IMR-90 (cell line): ENCODE measurements at regions not wholly inside any gene's neighbourhood (a gene's known extent, or its start where the extent isn't known, plus 50 kb on each side); places are given as distances from the start of the nearest gene placed in this dataset.

Experiments
- CEBPB ChIP-seq: IDR thresholded peaks from 2 replicates; pipeline ENCODE4 v1.6.1; 2012; ENCODE audit warnings: low read depth, low read length, improper control_type of control experiment
- CHD1 ChIP-seq: IDR thresholded peaks from 2 replicates; pipeline ENCODE4 v1.6.1; 2012; ENCODE audit warnings: low read depth, low read length, improper control_type of control experiment
- ELK1 ChIP-seq: fragments of 150-350 bp; IDR thresholded peaks from 2 replicates; pipeline ENCODE4 v1.6.1; 2016; ENCODE audit warnings: low read depth, mild to moderate bottlenecking, low read length, moderate library complexity, borderline replicate concordance
- FOS ChIP-seq: fragments of 150-350 bp; IDR thresholded peaks from 2 replicates; pipeline ENCODE4 v1.6.1; 2016; ENCODE audit warnings: low read depth, low read length
- MAFK ChIP-seq: IDR thresholded peaks from 2 replicates; pipeline ENCODE4 v1.6.1; 2012; ENCODE audit warnings: low read depth, low read length, improper control_type of control experiment
- MXI1 ChIP-seq: IDR thresholded peaks from 2 replicates; pipeline ENCODE4 v1.6.1; 2012; ENCODE audit warnings: low read depth, mild to moderate bottlenecking, low read length, moderate library complexity, borderline replicate concordance
- NFE2L2 ChIP-seq: fragments of 150-350 bp; IDR thresholded peaks from 2 replicates; pipeline ENCODE4 v1.6.1; 2016; ENCODE audit warnings: low read depth, mild to moderate bottlenecking, low read length
- POLR2A ChIP-seq: IDR thresholded peaks from 2 replicates; pipeline ENCODE4 v1.6.1; 2012; ENCODE audit warnings: mild to moderate bottlenecking, low read depth, low read length
- RAD21 ChIP-seq: IDR thresholded peaks from 2 replicates; pipeline ENCODE4 v1.6.1; 2012; ENCODE audit warnings: low read length, improper control_type of control experiment
- RCOR1 ChIP-seq: IDR thresholded peaks from 2 replicates; pipeline ENCODE4 v1.6.1; 2012; ENCODE audit warnings: mild to moderate bottlenecking, low read length, improper control_type of control experiment; ENCODE audit not compliant: insufficient replicate concordance
- RFX5 ChIP-seq: IDR thresholded peaks from 2 replicates; pipeline ENCODE4 v1.8.0; 2012; ENCODE audit warnings: low read depth, mild to moderate bottlenecking, low read length, moderate library complexity
- SMC3 ChIP-seq: fragments of 150-350 bp; IDR thresholded peaks from 2 replicates; pipeline ENCODE4 v1.6.1; 2016; ENCODE audit warnings: low read depth, mild to moderate bottlenecking, antibody characterized with exemption, low read length, moderate library complexity
- TF ChIP-seq, protein P1 (sequence below): conservative IDR thresholded peaks from 2 replicates; pipeline ENCODE4 v1.5.1; 2012; ENCODE audit warnings: mild to moderate bottlenecking, low read depth, low read length, improper control_type of control experiment

DNA sequence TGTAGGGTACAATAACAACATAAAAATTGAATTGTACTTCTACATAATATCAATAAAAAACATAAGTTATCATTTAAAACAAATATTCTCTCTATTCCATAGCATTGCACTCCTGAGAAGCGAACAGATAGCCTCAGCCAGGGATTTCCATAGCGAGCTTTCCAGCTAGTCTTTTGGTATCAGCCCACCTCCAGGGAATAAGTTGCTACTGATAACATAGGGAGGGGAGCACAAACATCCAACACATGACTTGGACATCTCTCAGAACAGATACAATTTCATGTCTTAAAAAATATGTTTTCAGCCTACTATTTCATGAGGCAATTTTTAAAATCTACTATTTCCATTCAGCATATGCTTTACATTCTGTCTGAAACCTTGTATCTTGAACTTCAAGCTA, 804.4 kb upstream of the RAB6C start:
- TF ChIP-seq, protein P1, sequence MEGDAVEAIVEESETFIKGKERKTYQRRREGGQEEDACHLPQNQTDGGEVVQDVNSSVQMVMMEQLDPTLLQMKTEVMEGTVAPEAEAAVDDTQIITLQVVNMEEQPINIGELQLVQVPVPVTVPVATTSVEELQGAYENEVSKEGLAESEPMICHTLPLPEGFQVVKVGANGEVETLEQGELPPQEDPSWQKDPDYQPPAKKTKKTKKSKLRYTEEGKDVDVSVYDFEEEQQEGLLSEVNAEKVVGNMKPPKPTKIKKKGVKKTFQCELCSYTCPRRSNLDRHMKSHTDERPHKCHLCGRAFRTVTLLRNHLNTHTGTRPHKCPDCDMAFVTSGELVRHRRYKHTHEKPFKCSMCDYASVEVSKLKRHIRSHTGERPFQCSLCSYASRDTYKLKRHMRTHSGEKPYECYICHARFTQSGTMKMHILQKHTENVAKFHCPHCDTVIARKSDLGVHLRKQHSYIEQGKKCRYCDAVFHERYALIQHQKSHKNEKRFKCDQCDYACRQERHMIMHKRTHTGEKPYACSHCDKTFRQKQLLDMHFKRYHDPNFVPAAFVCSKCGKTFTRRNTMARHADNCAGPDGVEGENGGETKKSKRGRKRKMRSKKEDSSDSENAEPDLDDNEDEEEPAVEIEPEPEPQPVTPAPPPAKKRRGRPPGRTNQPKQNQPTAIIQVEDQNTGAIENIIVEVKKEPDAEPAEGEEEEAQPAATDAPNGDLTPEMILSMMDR = no peak
- no peak for TF ChIP-seq SMC3
- TF ChIP-seq ELK1 = no peak
- TF ChIP-seq POLR2A = no peak
- no peak for TF ChIP-seq MXI1
- TF ChIP-seq RAD21 = no peak
- no peak for TF ChIP-seq RCOR1
- no peak for TF ChIP-seq FOS
- TF ChIP-seq NFE2L2 = no peak
- TF ChIP-seq MAFK = no peak
- no peak for TF ChIP-seq CEBPB
- no peak for TF ChIP-seq RFX5
- TF ChIP-seq CHD1 = no peak
